DMS 273 treated with DMSO at 0.1 percent for 48 hours (cell line): ENCODE measurements at regions not wholly inside any gene's neighbourhood (a gene's known extent, or its start where the extent isn't known, plus 50 kb on each side); places are given as distances from the start of the nearest gene placed in this dataset.
"Not testable (repeated sequence)": the region's sequence is repeated elsewhere in the genome, so short reads cannot be mapped to it uniquely, and the experiment has no call there.

ENCODE experiments used
- DNase-seq: peaks from one replicate; lab custom pipeline; 2025; lab: John Stamatoyannopoulos, UW

- no peak for DNase-seq
Measured at GRCh38 chr3:132084982-132085381, 50.2 kb upstream of the CPNE4 start.

- DNase-seq = no peak
Measured at GRCh38 chr3:132087356-132087755, 52.5 kb upstream of the CPNE4 start.

GRCh38 chr3:132088291-132088690 is 53.5 kb upstream of the CPNE4 start:
- DNase-seq = no peak

GRCh38 chr3:132090921-132091320 is 56.1 kb upstream of the CPNE4 start:
- no peak for DNase-seq

GRCh38 chr3:132116601-132117000 is 81.8 kb upstream of the CPNE4 start:
- DNase-seq = no peak

GRCh38 chr3:132117642-132118041 is 82.8 kb upstream of the CPNE4 start:
- DNase-seq = no peak

GRCh38 chr3:132119531-132119930 is 84.7 kb upstream of the CPNE4 start:
- no peak for DNase-seq

- DNase-seq = no peak
Measured at GRCh38 chr3:132124096-132124495, 89.3 kb upstream of the CPNE4 start.

- no peak for DNase-seq
Measured at GRCh38 chr3:132124651-132125284, 90.0 kb upstream of the CPNE4 start.

GRCh38 chr3:132134611-132135010 is 99.8 kb upstream of the CPNE4 start:
- DNase-seq = no peak

- no peak for DNase-seq
Measured at GRCh38 chr3:132135628-132136333, 101.0 kb upstream of the CPNE4 start.

GRCh38 chr3:132136334-132136716 is 101.5 kb upstream of the CPNE4 start:
- DNase-seq = no peak

GRCh38 chr3:132136902-132137301 is 102.1 kb upstream of the CPNE4 start:
- DNase-seq = not testable (repeated sequence)

GRCh38 chr3:132145833-132146232 is 111.0 kb upstream of the CPNE4 start:
- no peak for DNase-seq

- no peak for DNase-seq
Measured at GRCh38 chr3:132154619-132155018, 119.8 kb upstream of the CPNE4 start.

- DNase-seq = no peak
Measured at GRCh38 chr3:132159145-132159544, 124.3 kb upstream of the CPNE4 start.

- no peak for DNase-seq
Measured at GRCh38 chr3:132160198-132160597, 125.4 kb upstream of the CPNE4 start.

- DNase-seq = no peak
Measured at GRCh38 chr3:132161608-132162007, 126.8 kb upstream of the CPNE4 start.

GRCh38 chr3:132164469-132165092 is 129.8 kb upstream of the CPNE4 start:
- DNase-seq = no peak

GRCh38 chr3:132167870-132168269 is 133.1 kb upstream of the CPNE4 start:
- DNase-seq = no peak

GRCh38 chr3:132174500-132174899 is 139.7 kb upstream of the CPNE4 start:
- DNase-seq = no peak

- DNase-seq = peak; percentile 22
Measured at GRCh38 chr3:132180337-132180791, 136.8 kb upstream of the ACP3 start.

GRCh38 chr3:132183811-132184210 is 133.4 kb upstream of the ACP3 start:
- no peak for DNase-seq
